CD14-positive monocyte (primary cell): ENCODE measurements at regions not wholly inside any gene's neighbourhood (a gene's known extent, or its start where the extent isn't known, plus 50 kb on each side); places are given as distances from the start of the nearest gene placed in this dataset.
A peak's percentile ranks its signal among the peaks of the same experiment; 100 is the strongest.
"Not testable (repeated sequence)": the region's sequence is repeated elsewhere in the genome, so short reads cannot be mapped to it uniquely, and the experiment has no call there.

Experiments used
- DNase-seq, 3 donors: peaks; one replicate each; pipeline ENCODE4 v3.0.0-alpha.2; 2011 to 2022
- H2AFZ ChIP-seq: 2 replicates; pipeline ENCODE4 v1.6.0; 2012; ENCODE audit warnings: mild to moderate bottlenecking, low read depth, low read length, inconsistent platforms; ENCODE audit not compliant: insufficient read depth, poor library complexity, severe bottlenecking
- H3K27ac ChIP-seq, 2 donors: 1 replicate in 1 of 2; 2 replicates in 1 of 2; pipeline ENCODE4 v1.5.1; 2012 to 2013; ENCODE audit warnings: low read length in 2 of 2, control low read depth in 1 of 2, inconsistent platforms in 1 of 2, low read depth in 1 of 2, mild to moderate bottlenecking in 1 of 2
- H3K27me3 ChIP-seq, 2 donors: one replicate each; pipeline versions ENCODE4 v1.6.0 to v1.6.1; 2011 to 2013; ENCODE audit warnings: low read length in 2 of 2; ENCODE audit not compliant: control insufficient read depth in 2 of 2, insufficient read depth in 2 of 2
- H3K36me3 ChIP-seq, 2 donors: replicated peaks in 1 of 2; 1 replicate in 1 of 2; 2 replicates in 1 of 2; pipeline versions ENCODE4 v1.5.1 to v1.6.1; 2012 to 2013; ENCODE audit warnings: low read length in 2 of 2, control low read depth in 1 of 2, inconsistent platforms in 1 of 2, mild to moderate bottlenecking in 1 of 2; ENCODE audit not compliant: insufficient read depth in 2 of 2, control insufficient read depth in 1 of 2
- H3K4me1 ChIP-seq, 2 donors: 1 replicate in 1 of 2; 2 replicates in 1 of 2; pipeline versions ENCODE4 v1.5.1 to v1.6.1; 2012 to 2013; ENCODE audit warnings: low read length in 2 of 2, control low read depth in 1 of 2, inconsistent platforms in 1 of 2, mild to moderate bottlenecking in 1 of 2, moderate library complexity in 1 of 2; ENCODE audit not compliant: insufficient read depth in 2 of 2, control insufficient read depth in 1 of 2
- H3K4me2 ChIP-seq: replicated peaks from 2 replicates; pipeline ENCODE3; 2012; ENCODE audit warnings: low read length, moderate library complexity, mild to moderate bottlenecking; ENCODE audit not compliant: poor library complexity, severe bottlenecking; ENCODE audit errors: extremely low read depth
- H3K4me3 ChIP-seq, 3 experiments: fragments of 200-600 bp in 1 of 3; sonication (generic) in 1 of 3; replicated peaks in 1 of 3; 1 replicate in 2 of 3; 2 replicates in 1 of 3; pipeline ENCODE4 v1.5.1; 2011 to 2013; ENCODE audit warnings: low read length in 3 of 3, mild to moderate bottlenecking in 3 of 3, control low read depth in 2 of 3, low read depth in 2 of 3, inconsistent platforms in 1 of 3, moderate library complexity in 1 of 3
- H3K79me2 ChIP-seq: 2 replicates; pipeline ENCODE4 v1.6.0; 2012; ENCODE audit warnings: mild to moderate bottlenecking, control low read depth, inconsistent platforms, low read length, moderate library complexity; ENCODE audit not compliant: insufficient read depth
- H3K9ac ChIP-seq: 2 replicates; pipeline ENCODE4 v1.6.0; 2017; ENCODE audit warnings: low read length, mild to moderate bottlenecking; ENCODE audit not compliant: insufficient read depth, poor library complexity, severe bottlenecking
- H3K9me3 ChIP-seq, 2 donors: replicated peaks in 1 of 2; 1 replicate in 1 of 2; 2 replicates in 1 of 2; pipeline versions ENCODE4 v1.5.1 to v1.6.1; 2012 to 2013; ENCODE audit warnings: low read length in 2 of 2, control low read depth in 1 of 2; ENCODE audit not compliant: control insufficient read depth in 1 of 2, insufficient read depth in 1 of 2
- H4K20me1 ChIP-seq: 2 replicates; pipeline ENCODE4 v1.6.0; 2012; ENCODE audit warnings: mild to moderate bottlenecking, low read length, control low read depth, moderate library complexity; ENCODE audit not compliant: insufficient read depth
- H3K27ac Mint-ChIP-seq, 7 donors: one replicate each; pipeline ENCODE4 v1.8.0; 2020; ENCODE audit warnings: mild to moderate bottlenecking in 7 of 7, mixed read lengths in 7 of 7, moderate library complexity in 6 of 7, inconsistent platforms in 2 of 7
- H3K27me3 Mint-ChIP-seq, 3 donors: one replicate each; pipeline ENCODE4 v1.8.0; 2021 to 2022; ENCODE audit warnings: low read depth in 3 of 3, mild to moderate bottlenecking in 3 of 3, mixed read lengths in 3 of 3, moderate library complexity in 3 of 3, inconsistent platforms in 1 of 3
- H3K36me3 Mint-ChIP-seq, 2 donors: one replicate each; pipeline ENCODE4 v1.8.0; 2020; ENCODE audit warnings: mixed read lengths in 2 of 2, inconsistent platforms in 1 of 2, mild to moderate bottlenecking in 1 of 2
- H3K4me1 Mint-ChIP-seq: one replicate; pipeline ENCODE4 v1.8.0; 2020; ENCODE audit warnings: mild to moderate bottlenecking, mixed read lengths
- H3K4me3 Mint-ChIP-seq, 2 donors: one replicate each; pipeline ENCODE4 v1.8.0; 2020; ENCODE audit warnings: mild to moderate bottlenecking in 2 of 2, mixed read lengths in 2 of 2, moderate library complexity in 1 of 2
- H3K9me3 Mint-ChIP-seq, 7 donors: one replicate each; pipeline ENCODE4 v1.8.0; 2020 to 2022; ENCODE audit warnings: mixed read lengths in 7 of 7, mild to moderate bottlenecking in 6 of 7, moderate library complexity in 6 of 7, inconsistent platforms in 2 of 7
- WGBS: methylation state at CpG from one replicate; pipeline ENCODE4 v1.1.5; 2013; ENCODE audit warnings: missing lambda C conversion rate; ENCODE audit not compliant: insufficient coverage; 5-methylcytosine and 5-hydroxymethylcytosine counted together
- intact Hi-C, 2 donors: fragments of 100-400 bp; cut with micrococcal nuclease; formaldehyde crosslinking; loops; one replicate each; pipeline versions ENCODE4 v1.15.0 to v1.15.1; 2023

GRCh38 chr1:109857702-109858101 lies 52.9 kb upstream of the CSF1 start:
- intact Hi-C loops, H3K36me3 Mint-ChIP-seq, H3K27me3 Mint-ChIP-seq, H3K36me3 ChIP-seq, H3K4me1 ChIP-seq, H3K4me2 ChIP-seq, H3K79me2 ChIP-seq, H2AFZ ChIP-seq, H3K4me1 Mint-ChIP-seq, H3K9me3 Mint-ChIP-seq, H4K20me1 ChIP-seq, H3K9ac ChIP-seq, H3K4me3 Mint-ChIP-seq, H3K4me3 ChIP-seq, DNase-seq, H3K27me3 ChIP-seq, H3K27ac ChIP-seq, H3K9me3 ChIP-seq: not testable (repeated sequence)
- WGBS, result 90% methylated on average over 2 of the region's 3 CpGs
- peak overlapping the region in 1 of 7 donors; percentile 31 for H3K27ac Mint-ChIP-seq

- H3K9me3 ChIP-seq, H3K36me3 Mint-ChIP-seq, H4K20me1 ChIP-seq, H3K4me2 ChIP-seq, H3K9ac ChIP-seq, H3K27me3 Mint-ChIP-seq, H3K27me3 ChIP-seq, H2AFZ ChIP-seq, H3K4me1 Mint-ChIP-seq, H3K4me1 ChIP-seq, H3K79me2 ChIP-seq, H3K36me3 ChIP-seq, H3K27ac ChIP-seq, DNase-seq, H3K27ac Mint-ChIP-seq, H3K4me3 Mint-ChIP-seq, H3K4me3 ChIP-seq, H3K9me3 Mint-ChIP-seq, intact Hi-C loops: not testable (repeated sequence)
- WGBS, result 93% methylated on average over 4 of the region's 6 CpGs
These were observed 54.7 kb upstream of the CSF1 start for GRCh38 chr1:109855986-109856385.

GRCh38 chr1:109853972-109854371 lies 56.7 kb upstream of the CSF1 start:
- H3K4me1 Mint-ChIP-seq, H3K9me3 Mint-ChIP-seq, DNase-seq, H3K9me3 ChIP-seq, H3K36me3 ChIP-seq, H4K20me1 ChIP-seq, H3K27ac Mint-ChIP-seq, H3K27me3 Mint-ChIP-seq, H3K4me3 Mint-ChIP-seq, H2AFZ ChIP-seq, H3K27me3 ChIP-seq, H3K4me3 ChIP-seq, H3K36me3 Mint-ChIP-seq, H3K9ac ChIP-seq, H3K79me2 ChIP-seq, H3K4me2 ChIP-seq, H3K27ac ChIP-seq, H3K4me1 ChIP-seq: not testable (repeated sequence)
- intact Hi-C loops, result loop anchor here in 1 of 2 donors (2.0 kb wide), 1 partner anchor 19 kb away; no protein-coding TSS in a partner anchor
- no CpG with 5 or more reads among the region's 2 CpGs for WGBS

- H3K36me3 Mint-ChIP-seq, H3K9me3 ChIP-seq, H3K9ac ChIP-seq, DNase-seq, H3K4me3 Mint-ChIP-seq, H3K9me3 Mint-ChIP-seq, H2AFZ ChIP-seq, H3K4me3 ChIP-seq, H3K36me3 ChIP-seq, H3K27me3 Mint-ChIP-seq, H3K27me3 ChIP-seq, H3K27ac ChIP-seq, H3K79me2 ChIP-seq, H3K4me1 Mint-ChIP-seq, H3K4me1 ChIP-seq, H3K4me2 ChIP-seq, H4K20me1 ChIP-seq, H3K27ac Mint-ChIP-seq: not testable (repeated sequence)
- intact Hi-C loops, result loop anchor here in 1 of 2 donors (2.0 kb wide), 1 partner anchor 20 kb away; no protein-coding TSS in a partner anchor
- WGBS, result 99% methylated on average over 9 of the region's 12 CpGs
These were observed 58.2 kb upstream of the CSF1 start for GRCh38 chr1:109852221-109853015.
